HCT116 (cell line): ENCODE measurements at regions not wholly inside any gene's neighbourhood (a gene's known extent, or its start where the extent isn't known, plus 50 kb on each side); places are given as distances from the start of the nearest gene placed in this dataset.

Experiments used
- ATAC-seq: fragments of 200-7000 bp; cut with Tn5 transposase; 2 replicates; pipeline ENCODE4 v1.9.1; 2020; ENCODE audit warnings: mild to moderate bottlenecking, moderate library complexity
- BruUV-seq: library from RNA; stranded (reverse); fragments of 400-500 nt; replicated peaks from 2 replicates; lab custom pipeline; 2021; lab: Mats Ljungman, UMichigan
- CTCF ChIA-PET: fragments of 300-600 bp; sonication (Branson Sonifier 250); formaldehyde crosslinking; loops from one replicate; lab custom pipeline; 2021; ENCODE audit warnings: antibody characterized with exemption; lab: Charles Lee
- POLR2A ChIA-PET: fragments of 300-600, 350-600 bp; sonication (Branson Sonifier 250); formaldehyde crosslinking; loops from one replicate; lab custom pipeline; 2021; ENCODE audit warnings: antibody characterized with exemption; lab: Charles Lee
- RAD21 ChIA-PET, 2 experiments: fragments of 300-600 bp; sonication (Branson Sonifier 250); formaldehyde crosslinking; loops; one replicate each; lab custom pipeline; 2023; ENCODE audit warnings: low total read pairs in 2 of 2; ENCODE audit not compliant: uncharacterized antibody in 2 of 2, unreplicated experiment in 2 of 2, low non-redundant PET in 1 of 2; lab: Charles Lee
- DNase-seq: peaks from one replicate; pipeline ENCODE4 v3.0.0-alpha.2; 2010; ENCODE audit warnings: low read depth, low spot score
- H2AFZ ChIP-seq: fragments of 200-600 bp; shearing (Covaris generic), sonication (generic); 2 replicates; pipeline ENCODE4 v1.6.1; 2017; ENCODE audit warnings: low read depth, mixed run types, mixed read lengths, antibody characterized with exemption, low read length; ENCODE audit not compliant: poor library complexity, severe bottlenecking
- H3K27ac ChIP-seq: 2 replicates; pipeline ENCODE4 v1.5.1; 2012; ENCODE audit warnings: low read depth, low read length
- H3K27me3 ChIP-seq: fragments of 200-600 bp; sonication (generic); 2 replicates; pipeline ENCODE4 v1.6.1; 2016; ENCODE audit warnings: mixed run types, low read length, mixed read lengths; ENCODE audit not compliant: insufficient read depth
- H3K36me3 ChIP-seq, 2 experiments: fragments of 200-500 bp in 1 of 2; fragments of 200-600 bp in 1 of 2; sonication (Bioruptor generic) in 1 of 2; sonication (generic) in 1 of 2; 2 replicates each; pipeline versions ENCODE4 v1.5.1 to v1.6.1; 2014 to 2016; ENCODE audit warnings: low read length in 2 of 2, inconsistent platforms in 1 of 2, mixed read lengths in 1 of 2, mixed run types in 1 of 2; ENCODE audit not compliant: insufficient read depth in 2 of 2, control insufficient read depth in 1 of 2
- H3K4me1 ChIP-seq, 2 experiments: fragments of 200-600 bp in 1 of 2; sonication (generic) in 1 of 2; 2 replicates each; pipeline versions ENCODE4 v1.5.1 to v1.6.1; 2012 to 2017; ENCODE audit warnings: low read length in 2 of 2, inconsistent platforms in 1 of 2, mild to moderate bottlenecking in 1 of 2, mixed read lengths in 1 of 2, mixed run types in 1 of 2, moderate library complexity in 1 of 2; ENCODE audit not compliant: insufficient read depth in 2 of 2, control insufficient read depth in 1 of 2
- H3K4me2 ChIP-seq: fragments of 200-600 bp; sonication (generic); 2 replicates; pipeline ENCODE4 v1.6.1; 2017; ENCODE audit warnings: mixed run types, low read length, mixed read lengths
- H3K4me3 ChIP-seq, 2 experiments: fragments of 200-600 bp in 1 of 2; sonication (generic) in 1 of 2; replicated peaks in 1 of 2; 2 replicates each; pipeline ENCODE4 v1.5.1; 2011 to 2016; ENCODE audit warnings: low read length in 2 of 2, control low read depth in 1 of 2, low read depth in 1 of 2, mild to moderate bottlenecking in 1 of 2, mixed read lengths in 1 of 2, mixed run types in 1 of 2
- H3K79me2 ChIP-seq: fragments of 200-600 bp; sonication (generic); 2 replicates; pipeline ENCODE4 v1.6.1; 2017; ENCODE audit warnings: mild to moderate bottlenecking, mixed run types, low read length, moderate library complexity, mixed read lengths; ENCODE audit not compliant: insufficient read depth
- H3K9ac ChIP-seq: fragments of 200-600 bp; sonication (generic); 2 replicates; pipeline ENCODE4 v1.6.1; 2016; ENCODE audit warnings: low read length, mixed read lengths
- H3K9me2 ChIP-seq: fragments of 200-600 bp; sonication (generic), shearing (Covaris generic); 2 replicates; pipeline ENCODE4 v1.6.1; 2017; ENCODE audit warnings: mixed run types, mild to moderate bottlenecking, moderate library complexity; ENCODE audit not compliant: insufficient read depth
- H3K9me3 ChIP-seq, 2 experiments: fragments of 200-500 bp in 1 of 2; fragments of 200-600 bp in 1 of 2; sonication (Bioruptor generic) in 1 of 2; sonication (generic) in 1 of 2; 2 replicates each; pipeline ENCODE4 v1.6.1; 2014 to 2017; ENCODE audit warnings: low read length in 2 of 2, mixed read lengths in 2 of 2, inconsistent platforms in 1 of 2, low read depth in 1 of 2, mild to moderate bottlenecking in 1 of 2, mixed run types in 1 of 2, moderate library complexity in 1 of 2; ENCODE audit not compliant: control insufficient read depth in 1 of 2, insufficient read depth in 1 of 2
- H4K20me1 ChIP-seq: fragments of 200-600 bp; sonication (generic), shearing (Covaris generic); 2 replicates; pipeline ENCODE4 v1.6.1; 2017; ENCODE audit warnings: mixed run types, mild to moderate bottlenecking, moderate library complexity; ENCODE audit not compliant: insufficient read depth
- CBX3 ChIP-seq: IDR thresholded peaks from 2 replicates; pipeline ENCODE4 v1.6.1; 2012; ENCODE audit warnings: low read depth
- CEBPB ChIP-seq: IDR thresholded peaks from 2 replicates; pipeline ENCODE4 v1.6.1; 2012; ENCODE audit warnings: low read depth
- EGR1 ChIP-seq: IDR thresholded peaks from 2 replicates; pipeline ENCODE4 v1.6.1; 2012; ENCODE audit warnings: low read depth
- ELF1 ChIP-seq: IDR thresholded peaks from 2 replicates; pipeline ENCODE4 v1.6.1; 2012; ENCODE audit warnings: low read depth, borderline replicate concordance
- EZH2 ChIP-seq: fragments of 200-600 bp; sonication (generic); IDR thresholded peaks from 2 replicates; pipeline ENCODE4 v1.6.1; 2017; ENCODE audit warnings: antibody characterized with exemption, mixed run types
- EZH2phosphoT487 ChIP-seq: fragments of 200-600 bp; IDR thresholded peaks from 2 replicates; pipeline ENCODE4 v1.6.1; 2018; ENCODE audit warnings: antibody characterized with exemption, borderline replicate concordance
- FOSL1 ChIP-seq: IDR thresholded peaks from 2 replicates; pipeline ENCODE4 v1.6.1; 2012; ENCODE audit warnings: low read depth
- JUND ChIP-seq: IDR thresholded peaks from 2 replicates; pipeline ENCODE4 v1.6.1; 2012
- POLR2A ChIP-seq: IDR thresholded peaks from 2 replicates; pipeline ENCODE4 v1.7.0; 2011; ENCODE audit warnings: borderline replicate concordance; ENCODE audit not compliant: insufficient read depth, insufficient read length; ENCODE audit errors: extremely low read depth
- POLR2AphosphoS5 ChIP-seq: IDR thresholded peaks from 2 replicates; pipeline ENCODE4 v1.6.1; 2011; ENCODE audit warnings: mild to moderate bottlenecking, low read depth, low read length, moderate library complexity
- RAD21 ChIP-seq: IDR thresholded peaks from 2 replicates; pipeline ENCODE4 v1.6.1; 2012; ENCODE audit warnings: low read depth, mild to moderate bottlenecking
- SIN3A ChIP-seq: IDR thresholded peaks from 2 replicates; pipeline ENCODE4 v1.6.1; 2012; ENCODE audit warnings: low read depth
- SRF ChIP-seq: IDR thresholded peaks from 2 replicates; pipeline ENCODE4 v1.6.1; 2012; ENCODE audit warnings: low read depth
- YY1 ChIP-seq: IDR thresholded peaks from 2 replicates; pipeline ENCODE4 v1.6.1; 2011; ENCODE audit warnings: low read length, low read depth, moderate library complexity, mild to moderate bottlenecking; ENCODE audit not compliant: insufficient replicate concordance; ENCODE audit errors: extremely low read depth
- ZNF274 ChIP-seq: fragments of 200-500 bp; sonication (Bioruptor generic); IDR thresholded peaks from 2 replicates; pipeline ENCODE4 v1.6.1; 2014; ENCODE audit warnings: mild to moderate bottlenecking, low read depth, low read length, inconsistent platforms
- intact Hi-C: fragments of 100-400 bp; cut with micrococcal nuclease; formaldehyde crosslinking; loops from 2 replicates; pipeline ENCODE4 v1.10.0; 2022
- TF ChIP-seq, protein P1 (sequence below): IDR thresholded peaks from 2 replicates; pipeline ENCODE4 v1.6.1; 2012
- TF ChIP-seq, protein P2 (sequence below): IDR thresholded peaks from 2 replicates; pipeline ENCODE4 v1.6.1; 2011; ENCODE audit warnings: mild to moderate bottlenecking, low read length, moderate library complexity; ENCODE audit not compliant: insufficient replicate concordance; ENCODE audit errors: extremely low read depth
- TF ChIP-seq, protein P3 (sequence below), 3 experiments: fragments of 200-600 bp in 1 of 3; sonication (generic) in 1 of 3; IDR thresholded peaks in 2 of 3; conservative IDR thresholded peaks in 1 of 3; 2 replicates each; pipeline ENCODE4 v1.5.1; 2012 to 2017; ENCODE audit warnings: low read depth in 2 of 3, low read length in 2 of 3, antibody characterized with exemption in 1 of 3, borderline replicate concordance in 1 of 3, control low read depth in 1 of 3, mild to moderate bottlenecking in 1 of 3, mixed read lengths in 1 of 3, mixed run types in 1 of 3, moderate library complexity in 1 of 3; ENCODE audit not compliant: insufficient read depth in 1 of 3

DNA sequence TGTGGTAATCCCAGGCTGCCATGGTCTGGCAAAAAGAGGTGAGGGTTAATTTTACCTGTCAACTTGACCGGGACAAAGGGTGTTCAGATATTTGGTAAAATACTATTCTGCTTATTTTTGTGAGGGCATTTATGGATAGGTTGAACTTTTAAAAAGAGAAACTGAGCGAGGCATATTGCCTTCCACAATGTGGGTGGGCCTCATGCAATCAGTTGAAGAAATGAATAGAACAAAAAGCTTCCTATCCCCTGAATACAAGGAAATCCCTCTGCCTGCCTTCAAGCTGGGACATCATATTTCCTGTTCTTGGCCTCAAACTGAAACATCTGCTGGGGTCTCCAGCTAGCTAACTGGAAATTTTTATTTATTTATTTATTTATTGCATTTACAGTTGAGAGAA lies 734.7 kb downstream of the IRX1 start:
- ChIA-PET RAD21 (no interaction called here), POLR2A (no interaction called here)

DNA sequence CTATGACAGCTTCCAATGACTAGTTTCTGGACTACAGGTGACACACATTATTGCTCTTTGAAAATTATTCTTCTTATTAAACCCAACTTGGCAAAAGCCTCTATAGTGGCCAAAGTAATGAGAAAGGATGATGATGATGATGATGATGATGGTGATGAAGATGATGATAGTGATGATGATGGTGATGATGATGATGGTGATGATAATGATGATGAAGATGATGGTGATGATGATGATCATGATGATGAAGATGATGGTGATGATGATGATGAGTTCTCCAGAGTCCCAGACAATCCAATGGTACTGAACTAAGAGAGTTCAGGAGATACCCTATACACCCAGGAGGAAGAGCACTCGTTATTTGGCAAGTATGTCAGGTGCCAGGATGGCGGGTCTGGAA lies 739.4 kb downstream of the IRX1 start:
- H3K4me1 ChIP-seq: no peaks in the 10 kb centered on the region
- ChIA-PET CTCF (no interaction called here), POLR2A (no interaction called here), RAD21 (no interaction called here)
- intact Hi-C loops: no loop called here
- DNase-seq (no peak), ATAC-seq (no peak)
- H3K4me3 ChIP-seq: no peak overlapping the region
- no peaks in the 10 kb centered on the region for H3K27me3 ChIP-seq
- no peaks in the 10 kb centered on the region for H4K20me1 ChIP-seq
- no TSS peak for BruUV-seq
- no peaks in the 10 kb centered on the region for H3K36me3 ChIP-seq
- H3K79me2 ChIP-seq: no peaks in the 10 kb centered on the region
- no peak overlapping the region for H2AFZ ChIP-seq
- no peak overlapping the region for H3K4me2 ChIP-seq
- H3K9me3 ChIP-seq: peaks cover 11 to 42% of the 10 kb centered on the region in 2 experiments; a peak in 2 of 4 replicates
- no peaks in the 10 kb centered on the region for H3K9me2 ChIP-seq
- TF ChIP-seq POLR2AphosphoS5 (no peak), EGR1 (no peak), JUND (no peak), CBX3 (no peak), SRF (no peak), ELF1 (no peak), FOSL1 (no peak), ZNF274 (no peak), SIN3A (no peak), YY1 (no peak), RAD21 (no peak), CEBPB (no peak), POLR2A (no peak), EZH2phosphoT487 (no peak), EZH2 (no peak)
- TF ChIP-seq, protein P1, sequence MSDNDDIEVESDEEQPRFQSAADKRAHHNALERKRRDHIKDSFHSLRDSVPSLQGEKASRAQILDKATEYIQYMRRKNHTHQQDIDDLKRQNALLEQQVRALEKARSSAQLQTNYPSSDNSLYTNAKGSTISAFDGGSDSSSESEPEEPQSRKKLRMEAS: no peak
- TF ChIP-seq, protein P2, sequence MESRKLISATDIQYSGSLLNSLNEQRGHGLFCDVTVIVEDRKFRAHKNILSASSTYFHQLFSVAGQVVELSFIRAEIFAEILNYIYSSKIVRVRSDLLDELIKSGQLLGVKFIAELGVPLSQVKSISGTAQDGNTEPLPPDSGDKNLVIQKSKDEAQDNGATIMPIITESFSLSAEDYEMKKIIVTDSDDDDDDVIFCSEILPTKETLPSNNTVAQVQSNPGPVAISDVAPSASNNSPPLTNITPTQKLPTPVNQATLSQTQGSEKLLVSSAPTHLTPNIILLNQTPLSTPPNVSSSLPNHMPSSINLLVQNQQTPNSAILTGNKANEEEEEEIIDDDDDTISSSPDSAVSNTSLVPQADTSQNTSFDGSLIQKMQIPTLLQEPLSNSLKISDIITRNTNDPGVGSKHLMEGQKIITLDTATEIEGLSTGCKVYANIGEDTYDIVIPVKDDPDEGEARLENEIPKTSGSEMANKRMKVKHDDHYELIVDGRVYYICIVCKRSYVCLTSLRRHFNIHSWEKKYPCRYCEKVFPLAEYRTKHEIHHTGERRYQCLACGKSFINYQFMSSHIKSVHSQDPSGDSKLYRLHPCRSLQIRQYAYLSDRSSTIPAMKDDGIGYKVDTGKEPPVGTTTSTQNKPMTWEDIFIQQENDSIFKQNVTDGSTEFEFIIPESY: no peak
- TF ChIP-seq, protein P3, sequence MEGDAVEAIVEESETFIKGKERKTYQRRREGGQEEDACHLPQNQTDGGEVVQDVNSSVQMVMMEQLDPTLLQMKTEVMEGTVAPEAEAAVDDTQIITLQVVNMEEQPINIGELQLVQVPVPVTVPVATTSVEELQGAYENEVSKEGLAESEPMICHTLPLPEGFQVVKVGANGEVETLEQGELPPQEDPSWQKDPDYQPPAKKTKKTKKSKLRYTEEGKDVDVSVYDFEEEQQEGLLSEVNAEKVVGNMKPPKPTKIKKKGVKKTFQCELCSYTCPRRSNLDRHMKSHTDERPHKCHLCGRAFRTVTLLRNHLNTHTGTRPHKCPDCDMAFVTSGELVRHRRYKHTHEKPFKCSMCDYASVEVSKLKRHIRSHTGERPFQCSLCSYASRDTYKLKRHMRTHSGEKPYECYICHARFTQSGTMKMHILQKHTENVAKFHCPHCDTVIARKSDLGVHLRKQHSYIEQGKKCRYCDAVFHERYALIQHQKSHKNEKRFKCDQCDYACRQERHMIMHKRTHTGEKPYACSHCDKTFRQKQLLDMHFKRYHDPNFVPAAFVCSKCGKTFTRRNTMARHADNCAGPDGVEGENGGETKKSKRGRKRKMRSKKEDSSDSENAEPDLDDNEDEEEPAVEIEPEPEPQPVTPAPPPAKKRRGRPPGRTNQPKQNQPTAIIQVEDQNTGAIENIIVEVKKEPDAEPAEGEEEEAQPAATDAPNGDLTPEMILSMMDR (IDR thresholded peaks at IDR 0.05 in 2 of 3, conservative IDR thresholded peaks at IDR 0.05 in 1 of 3; ENCODE audit: borderline replicate concordance in 1 of 3, insufficient read depth in 1 of 3, low read depth in 2 of 3, low read length in 2 of 3): no peak
- H3K27ac ChIP-seq: no peak overlapping the region
- H3K9ac ChIP-seq: no peak overlapping the region

More for the DNA sequence above, 734.7 kb downstream of the IRX1 start:
- Histone ChIP-seq H4K20me1 (no peaks in the 10 kb centered on the region), H3K4me2 (no peak overlapping the region), H3K79me2 (no peaks in the 10 kb centered on the region), H3K27me3 (no peaks in the 10 kb centered on the region), H3K36me3 (no peaks in the 10 kb centered on the region), H2AFZ (no peak overlapping the region), H3K27ac (no peak overlapping the region), H3K4me3 (no peak overlapping the region), H3K9me3 (peaks cover 11 to 29% of the 10 kb centered on the region in 2 experiments; a peak in 2 of 4 replicates), H3K9me2 (no peaks in the 10 kb centered on the region), H3K9ac (no peak overlapping the region), H3K4me1 (no peaks in the 10 kb centered on the region)
- ATAC-seq (no peak), DNase-seq (no peak)
- CTCF ChIA-PET: no interaction called here
- BruUV-seq: no TSS peak
- intact Hi-C loops: no loop called here
- TF ChIP-seq EZH2: no peak
